LNCaP clone FGC (cell line): ENCODE measurements at regions not wholly inside any gene's neighbourhood (a gene's known extent, or its start where the extent isn't known, plus 50 kb on each side); places are given as distances from the start of the nearest gene placed in this dataset.

Experiments
- DNase-seq: peaks from one replicate; pipeline ENCODE4 v3.0.0-alpha.2; 2011; ENCODE audit warnings: low read depth
- H3K4me3 ChIP-seq: 2 replicates; pipeline ENCODE4 v1.5.1; 2011; ENCODE audit warnings: mild to moderate bottlenecking, low read depth, low read length, control low read depth
- TF ChIP-seq, protein P1 (sequence below): IDR thresholded peaks from 2 replicates; pipeline ENCODE4 v1.5.1; 2012; ENCODE audit warnings: mild to moderate bottlenecking; ENCODE audit not compliant: control insufficient read depth, insufficient read depth; ENCODE audit errors: extremely low read depth

DNA sequence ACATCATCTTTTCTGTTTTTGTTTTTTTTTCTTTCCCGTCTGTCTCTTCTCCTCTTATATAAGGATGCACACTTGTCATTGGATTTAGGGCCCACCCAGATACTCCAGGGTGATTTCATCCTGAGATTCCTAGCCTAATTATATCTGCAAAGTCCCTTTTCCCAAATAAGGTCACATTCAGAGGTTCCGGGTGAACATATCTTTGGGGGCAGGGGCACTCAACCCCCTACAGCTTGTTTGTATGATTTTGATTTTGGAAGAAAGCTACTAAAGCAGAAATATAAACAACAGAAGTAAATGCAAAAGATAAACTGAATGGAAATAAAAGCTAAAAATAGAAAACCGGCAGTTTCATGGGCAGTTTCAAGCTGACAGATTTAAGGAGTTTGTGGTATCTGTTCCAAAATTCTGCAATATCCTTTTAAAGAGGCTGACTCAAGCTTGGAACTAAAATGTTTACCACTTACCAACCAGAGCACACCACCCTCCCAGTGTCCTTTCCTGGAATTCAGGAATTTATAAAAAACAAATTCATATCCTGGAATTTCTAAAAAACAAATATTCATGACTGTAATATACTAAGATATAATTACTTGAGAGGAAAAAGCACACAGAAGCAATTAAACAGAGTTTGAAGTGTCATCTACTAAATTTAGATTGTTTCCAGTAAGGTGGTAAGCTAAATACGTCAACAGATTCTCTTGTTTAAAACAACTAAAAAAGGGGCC is 100.0 kb upstream of the CARMIL1 start:
- H3K4me3 ChIP-seq: no peak overlapping the region
- TF ChIP-seq, protein P1, sequence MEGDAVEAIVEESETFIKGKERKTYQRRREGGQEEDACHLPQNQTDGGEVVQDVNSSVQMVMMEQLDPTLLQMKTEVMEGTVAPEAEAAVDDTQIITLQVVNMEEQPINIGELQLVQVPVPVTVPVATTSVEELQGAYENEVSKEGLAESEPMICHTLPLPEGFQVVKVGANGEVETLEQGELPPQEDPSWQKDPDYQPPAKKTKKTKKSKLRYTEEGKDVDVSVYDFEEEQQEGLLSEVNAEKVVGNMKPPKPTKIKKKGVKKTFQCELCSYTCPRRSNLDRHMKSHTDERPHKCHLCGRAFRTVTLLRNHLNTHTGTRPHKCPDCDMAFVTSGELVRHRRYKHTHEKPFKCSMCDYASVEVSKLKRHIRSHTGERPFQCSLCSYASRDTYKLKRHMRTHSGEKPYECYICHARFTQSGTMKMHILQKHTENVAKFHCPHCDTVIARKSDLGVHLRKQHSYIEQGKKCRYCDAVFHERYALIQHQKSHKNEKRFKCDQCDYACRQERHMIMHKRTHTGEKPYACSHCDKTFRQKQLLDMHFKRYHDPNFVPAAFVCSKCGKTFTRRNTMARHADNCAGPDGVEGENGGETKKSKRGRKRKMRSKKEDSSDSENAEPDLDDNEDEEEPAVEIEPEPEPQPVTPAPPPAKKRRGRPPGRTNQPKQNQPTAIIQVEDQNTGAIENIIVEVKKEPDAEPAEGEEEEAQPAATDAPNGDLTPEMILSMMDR: no peak
- no peak for DNase-seq

DNA sequence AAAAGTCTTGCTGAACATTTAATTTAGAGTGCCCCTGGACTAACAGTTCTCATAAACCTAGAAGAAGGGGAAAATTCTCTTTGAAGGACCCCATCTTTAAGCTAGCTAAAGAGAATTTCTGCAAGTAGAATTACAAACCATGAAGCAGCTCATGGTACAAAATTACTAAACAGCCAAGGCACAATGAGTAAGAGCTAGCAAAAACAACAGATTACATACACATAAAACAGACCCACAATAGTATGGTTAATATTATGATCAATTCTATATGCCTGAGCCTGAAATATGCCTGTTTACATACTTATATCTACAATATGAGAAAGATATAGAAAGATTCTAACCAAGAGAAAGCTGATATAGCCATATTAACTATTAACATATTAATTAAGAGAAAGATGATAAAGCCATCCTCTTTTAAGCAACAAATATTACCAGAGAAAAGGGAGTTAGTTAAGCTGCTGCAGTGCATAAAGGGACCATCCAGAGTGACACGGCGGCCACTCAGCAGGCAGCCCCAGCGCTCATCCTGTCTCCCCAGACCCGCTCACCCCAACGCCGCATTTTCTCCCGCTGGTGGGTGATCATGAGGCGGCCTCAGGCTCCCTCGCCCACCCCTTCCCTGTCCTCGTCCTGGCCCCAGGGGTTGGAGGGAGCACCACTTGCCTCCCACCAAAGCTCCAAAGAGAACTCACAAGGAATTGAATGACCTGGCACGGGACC is 98.4 kb upstream of the CARMIL1 start:
- no peak overlapping the region for H3K4me3 ChIP-seq
- TF ChIP-seq, protein P1: no peak
- DNase-seq: no peak

GRCh38 chr6:25181350-25181724 is 97.8 kb upstream of the CARMIL1 start:
- no peak for DNase-seq
- H3K4me3 ChIP-seq: no peak overlapping the region

GRCh38 chr6:25181923-25182322 is 97.3 kb upstream of the CARMIL1 start:
- no peak overlapping the region for H3K4me3 ChIP-seq
- TF ChIP-seq, protein P1: no peak
- DNase-seq: no peak

More at GRCh38 chr6:25181350-25181724, 97.8 kb upstream of the CARMIL1 start:
- TF ChIP-seq, protein P1: no peak

- TF ChIP-seq, protein P1: no peak
- DNase-seq: no peak
- no peak overlapping the region for H3K4me3 ChIP-seq
Measured at GRCh38 chr6:25186919-25187318, 92.3 kb upstream of the CARMIL1 start.

- TF ChIP-seq, protein P1: no peak
- DNase-seq: no peak
Measured at GRCh38 chr6:25188232-25188631, 90.9 kb upstream of the CARMIL1 start.

More at GRCh38 chr6:25188232-25188631, 90.9 kb upstream of the CARMIL1 start:
- no peak overlapping the region for H3K4me3 ChIP-seq
